ENCODE measurements at regions not wholly inside any gene's neighbourhood (a gene's known extent, or its start where the extent isn't known, plus 50 kb on each side); places are given as distances from the start of the nearest gene placed in this dataset.
"Not testable (repeated sequence)": the region's sequence is repeated elsewhere in the genome, so short reads cannot be mapped to it uniquely, and the experiment has no call there.

DNA sequence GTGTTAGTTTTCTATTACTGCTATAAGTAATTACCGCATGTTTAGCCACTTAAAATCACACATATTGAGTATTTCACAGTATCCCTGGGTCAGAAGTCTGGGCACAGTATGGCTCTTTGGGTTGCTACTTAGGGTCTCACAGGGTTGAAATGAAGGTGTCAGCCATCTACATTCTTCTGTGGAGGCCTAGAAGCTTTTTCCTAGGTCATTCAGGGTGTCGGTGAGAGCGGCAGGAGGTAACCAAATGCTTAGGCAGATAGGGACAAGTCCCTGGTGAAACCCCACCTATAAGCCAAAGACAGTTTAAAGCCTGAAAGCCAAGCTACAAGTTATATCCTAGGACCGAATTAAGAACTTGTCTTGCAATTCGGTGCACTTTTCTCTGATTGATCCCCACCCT, 856.7 kb downstream of the PCDH17 start:
- H3K27me3 ChIP-seq = no peaks in the 10 kb centered on the region
- no peak overlapping the region for H3K27ac ChIP-seq
- H3K4me2 ChIP-seq = no peak overlapping the region
- H3K36me3 ChIP-seq = no peaks in the 10 kb centered on the region
- no peak overlapping the region for H3K4me3 ChIP-seq
- no peak for TF ChIP-seq Cebpa-rat (IDR thresholded peaks at IDR 0.05)
- no peaks in the 10 kb centered on the region for H3K4me1 ChIP-seq
- H3K9ac ChIP-seq = no peak overlapping the region
- no peaks in the 10 kb centered on the region for H3K9me3 ChIP-seq (replicated peaks in 1 of 11)
- H4K20me1 ChIP-seq = no peaks in the 10 kb centered on the region

DNA sequence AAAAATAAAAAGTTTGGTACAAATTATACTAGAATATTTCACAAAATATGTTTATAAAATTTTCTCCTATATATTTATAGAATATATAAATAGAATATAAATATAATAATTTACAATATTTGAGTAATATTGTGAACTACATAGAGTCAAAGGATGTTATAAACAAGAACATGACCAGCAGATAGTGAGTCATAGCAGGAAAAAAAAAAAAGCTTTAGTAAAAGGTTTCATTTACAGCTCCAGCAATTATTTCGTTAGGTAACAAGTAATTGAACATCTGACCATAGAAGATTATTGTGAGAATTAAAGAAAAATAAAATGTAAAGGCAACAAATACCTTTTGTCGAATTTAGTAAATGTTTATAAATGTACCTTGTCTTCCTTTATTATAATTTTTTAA, 864.1 kb downstream of the PCDH17 start:
- TF ChIP-seq Cebpa-rat (IDR thresholded peaks at IDR 0.05) = no peak
- no peaks in the 10 kb centered on the region for H3K4me1 ChIP-seq
- no peaks in the 10 kb centered on the region for H4K20me1 ChIP-seq
- H3K9ac ChIP-seq = no peak overlapping the region
- H3K27ac ChIP-seq = no peak overlapping the region
- H3K4me2 ChIP-seq = no peak overlapping the region
- no peak overlapping the region for H3K4me3 ChIP-seq
- no peaks in the 10 kb centered on the region for H3K9me3 ChIP-seq (replicated peaks in 1 of 11)
- no peaks in the 10 kb centered on the region for H3K36me3 ChIP-seq
- H3K27me3 ChIP-seq = no peaks in the 10 kb centered on the region

DNA sequence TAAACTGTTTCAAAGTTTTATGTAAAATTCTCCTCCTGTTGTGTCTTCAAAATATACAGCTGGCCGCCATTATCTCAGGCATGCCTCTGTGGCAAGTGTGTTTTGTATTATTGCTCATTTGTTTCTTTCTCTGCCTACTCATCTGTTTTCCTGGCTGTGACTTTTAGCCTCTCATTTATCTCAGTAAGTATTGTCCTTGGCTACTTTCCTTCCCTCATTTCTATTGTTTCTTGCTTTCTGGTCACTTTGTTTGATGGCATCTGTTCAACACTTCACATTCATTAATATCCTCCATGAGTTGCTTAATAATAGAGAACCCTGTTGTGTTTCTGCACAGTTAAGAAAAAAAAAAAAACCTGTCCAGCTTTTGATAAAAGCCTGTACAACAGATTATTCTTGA, 869.4 kb downstream of the PCDH17 start:
- H3K36me3 ChIP-seq = no peaks in the 10 kb centered on the region
- H3K4me2 ChIP-seq = no peak overlapping the region
- H3K27ac ChIP-seq = no peak overlapping the region
- H3K27me3 ChIP-seq = no peaks in the 10 kb centered on the region
- no peak overlapping the region for H3K4me3 ChIP-seq
- H4K20me1 ChIP-seq = no peaks in the 10 kb centered on the region
- no peak overlapping the region for H3K9ac ChIP-seq
- peaks cover 5 to 19% (median 15%) of the 10 kb centered on the region in 11 experiments; a peak in 15 of 22 replicates for H3K9me3 ChIP-seq (replicated peaks in 1 of 11)
- no peak for TF ChIP-seq Cebpa-rat (IDR thresholded peaks at IDR 0.05)
- no peaks in the 10 kb centered on the region for H3K4me1 ChIP-seq

DNA sequence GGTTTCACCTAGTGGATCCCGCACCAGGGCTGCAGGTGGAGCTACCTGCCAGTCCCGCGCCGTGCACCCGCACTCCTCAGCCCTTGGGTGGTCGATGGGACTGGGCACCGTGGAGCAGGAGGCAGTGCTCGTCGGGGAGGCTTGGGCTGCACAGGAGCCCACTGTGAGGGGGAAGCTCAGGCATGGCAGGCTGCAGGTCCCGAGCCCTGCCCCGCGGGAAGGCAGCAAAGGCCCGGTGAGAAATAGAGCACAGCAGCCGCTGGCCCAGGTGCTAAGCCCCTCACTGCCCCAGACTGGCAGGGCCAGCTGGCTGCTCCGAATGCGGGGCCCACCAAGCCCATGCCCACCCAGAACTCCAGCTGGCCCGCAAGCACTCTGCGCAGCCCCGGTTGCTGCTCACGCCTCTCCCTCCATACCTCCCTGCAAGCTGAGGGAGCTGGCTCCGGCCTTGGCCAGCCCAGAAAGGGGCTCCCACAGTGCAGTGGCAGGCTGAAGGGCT, 872.7 kb downstream of the PCDH17 start:
- H4K20me1 ChIP-seq, H3K4me2 ChIP-seq, H3K4me1 ChIP-seq, H3K27ac ChIP-seq, H3K27me3 ChIP-seq, H3K4me3 ChIP-seq, H3K9ac ChIP-seq, H3K36me3 ChIP-seq: not testable (repeated sequence)
- H3K9me3 ChIP-seq (replicated peaks in 1 of 11) = peaks cover 5 to 20% (median 15%) of the 10 kb centered on the region in 11 experiments; a peak in 15 of 22 replicates

DNA sequence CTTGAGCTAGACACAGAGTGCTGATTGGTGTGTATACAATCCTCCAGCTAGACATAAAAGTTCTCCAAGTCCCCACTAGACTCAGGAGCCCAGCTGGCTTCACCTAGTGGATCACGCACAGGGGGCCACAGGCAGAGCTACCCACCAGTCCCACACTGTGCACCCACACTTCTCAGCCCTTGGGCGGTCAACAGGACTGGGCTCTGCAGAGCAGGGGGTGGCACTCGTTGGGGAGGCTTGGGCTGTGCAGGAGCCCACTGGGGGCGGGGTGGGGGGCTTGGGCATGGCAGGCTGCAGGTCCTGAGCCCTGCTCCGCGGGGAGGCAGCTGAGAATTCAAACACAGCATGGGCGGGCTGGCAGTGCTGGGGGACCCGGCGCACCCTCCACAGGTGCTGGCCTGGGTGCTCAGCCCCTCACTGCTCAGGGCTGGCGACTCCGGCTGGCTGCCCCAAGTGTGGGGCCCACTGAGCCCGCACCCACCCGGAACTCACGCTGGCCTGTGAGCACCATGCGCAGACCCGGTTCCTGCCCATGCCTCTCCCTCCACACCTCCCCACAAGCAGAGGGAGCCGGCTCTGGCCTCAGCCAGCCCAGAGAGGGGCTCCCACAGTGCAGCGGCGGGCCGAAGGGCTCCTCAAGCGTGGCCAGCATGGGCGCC, 873.8 kb downstream of the PCDH17 start:
- not testable (repeated sequence) for H3K4me2 ChIP-seq, H3K4me1 ChIP-seq, H3K36me3 ChIP-seq, H4K20me1 ChIP-seq, H3K4me3 ChIP-seq, H3K27me3 ChIP-seq, H3K27ac ChIP-seq, H3K9ac ChIP-seq
- peaks cover 5 to 20% (median 15%) of the 10 kb centered on the region in 11 experiments; a peak in 15 of 22 replicates for H3K9me3 ChIP-seq (replicated peaks in 1 of 11)

DNA sequence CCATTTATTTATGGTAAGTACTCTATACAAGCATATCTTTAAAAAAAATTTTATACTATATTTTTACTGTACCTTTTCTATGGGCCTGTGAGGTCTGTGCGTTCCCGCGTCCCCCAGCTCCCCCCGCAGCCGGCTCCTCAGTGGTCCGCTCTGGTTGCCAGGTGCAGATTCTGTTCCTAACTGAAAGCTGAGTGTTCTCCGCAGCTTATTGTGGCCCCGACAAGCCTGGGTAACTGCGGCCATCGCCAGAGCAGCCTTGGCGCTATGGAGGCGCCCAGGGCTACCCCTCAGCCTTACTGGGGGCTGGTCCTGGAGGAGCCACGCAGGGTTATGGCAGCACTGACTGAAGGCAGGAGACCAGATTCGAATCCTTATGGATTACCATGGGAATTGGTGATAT, 896.8 kb downstream of the PCDH17 start:
- H3K4me1 ChIP-seq = no peaks in the 10 kb centered on the region
- H3K9ac ChIP-seq = no peak overlapping the region
- H3K4me2 ChIP-seq = no peak overlapping the region
- no peaks in the 10 kb centered on the region for H3K27me3 ChIP-seq
- no peak for TF ChIP-seq Cebpa-rat (IDR thresholded peaks at IDR 0.05)
- H3K9me3 ChIP-seq (replicated peaks in 1 of 11) = no peaks in the 10 kb centered on the region
- no peak overlapping the region for H3K4me3 ChIP-seq
- H4K20me1 ChIP-seq = no peaks in the 10 kb centered on the region
- no peaks in the 10 kb centered on the region for H3K36me3 ChIP-seq
- no peak overlapping the region for H3K27ac ChIP-seq

DNA sequence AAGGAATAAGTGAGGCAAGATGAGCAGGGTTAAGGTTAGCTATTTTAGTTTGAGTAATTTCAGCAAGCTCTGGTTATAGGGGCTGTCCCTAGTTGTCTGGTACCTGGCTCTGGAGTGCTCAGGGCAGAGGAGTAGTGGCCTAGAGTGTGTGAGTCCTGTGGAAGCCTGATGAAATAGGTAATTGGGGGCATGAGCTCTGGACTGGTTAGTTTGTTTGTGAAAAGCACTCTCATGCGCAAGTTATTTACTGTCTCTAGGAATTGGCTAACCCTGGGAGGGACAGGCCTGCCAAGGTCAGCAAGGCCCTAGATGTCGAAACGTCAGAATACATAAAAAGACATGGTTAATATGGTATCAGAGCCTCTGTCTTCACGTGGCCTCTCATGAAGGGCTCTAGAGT, 900.1 kb downstream of the PCDH17 start:
- Histone ChIP-seq H3K4me2 (no peak overlapping the region), H3K4me3 (no peak overlapping the region)

DNA sequence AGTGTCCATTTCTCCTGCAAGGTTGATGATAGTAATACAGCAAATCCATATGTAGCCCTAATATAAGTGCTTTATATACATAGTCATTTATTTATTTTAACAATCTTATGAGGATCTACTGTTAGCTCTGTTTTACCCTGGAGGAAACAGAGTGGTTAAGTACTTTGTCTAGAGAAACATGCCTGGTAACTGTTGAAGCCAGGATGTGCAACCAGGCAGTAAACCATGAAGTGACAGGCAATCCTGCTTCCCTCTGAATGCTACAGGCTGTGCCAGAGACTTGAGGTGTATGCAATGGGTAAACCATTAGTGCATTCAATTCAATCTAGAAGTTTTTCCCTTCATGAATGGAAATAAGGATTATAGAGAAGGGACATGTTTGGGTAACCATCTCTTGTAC, 911.0 kb downstream of the PCDH17 start:
- Histone ChIP-seq H3K4me2 (peak overlapping the region in 8 of 11 experiments; percentile 11 to 53 (median 32); a peak in 12 of 22 replicates), H3K27me3 (no peaks in the 10 kb centered on the region), H3K9me3 (replicated peaks in 1 of 11) (peaks cover 0 to 8% (median 0%) of the 10 kb centered on the region in 11 experiments; a peak in 5 of 22 replicates)

More for the DNA sequence above, 900.1 kb downstream of the PCDH17 start:
- Histone ChIP-seq H4K20me1 (no peaks in the 10 kb centered on the region), H3K36me3 (no peaks in the 10 kb centered on the region), H3K4me1 (no peaks in the 10 kb centered on the region), H3K27ac (no peak overlapping the region), H3K9ac (no peak overlapping the region), H3K9me3 (replicated peaks in 1 of 11) (no peaks in the 10 kb centered on the region), H3K27me3 (no peaks in the 10 kb centered on the region)
- no peak for TF ChIP-seq Cebpa-rat (IDR thresholded peaks at IDR 0.05)

DNA sequence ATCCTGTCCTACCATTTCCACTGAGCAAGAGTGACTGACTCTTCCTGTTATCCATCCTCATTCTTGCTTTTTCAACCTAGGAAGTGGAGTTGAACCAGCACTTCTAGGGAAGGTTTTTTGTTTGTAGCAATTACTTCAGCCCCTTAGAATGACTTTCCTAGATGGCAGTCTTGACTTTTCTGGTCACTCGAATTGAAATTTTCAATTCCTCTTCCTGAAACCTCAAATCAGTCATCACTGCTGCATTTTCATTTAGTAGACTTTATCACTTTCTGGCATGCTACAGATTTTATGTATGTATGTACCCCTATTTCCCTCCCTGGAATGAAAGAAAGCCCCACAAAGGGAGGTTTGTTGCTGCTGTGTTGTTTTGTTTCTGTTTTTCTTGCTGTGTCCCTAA, 915.9 kb downstream of the PCDH17 start:
- Histone ChIP-seq H3K4me3 (no peak overlapping the region), H3K4me2 (0 out of 22 replicates have a peak overlapping the region, but pooled peaks of 1 of the 11 experiments have one; percentile 17), H3K9me3 (replicated peaks in 1 of 11) (no peaks in the 10 kb centered on the region), H3K36me3 (no peaks in the 10 kb centered on the region), H3K27ac (no peak overlapping the region), H4K20me1 (no peaks in the 10 kb centered on the region), H3K27me3 (no peaks in the 10 kb centered on the region), H3K4me1 (peaks cover 0 to 17% (median 12%) of the 10 kb centered on the region in 10 experiments; a peak in 16 of 20 replicates), H3K9ac (no peak overlapping the region)
- no peak for TF ChIP-seq Cebpa-rat (IDR thresholded peaks at IDR 0.05)

More for the DNA sequence above, 911.0 kb downstream of the PCDH17 start:
- Histone ChIP-seq H3K4me1 (peaks cover 0 to 21% (median 15%) of the 10 kb centered on the region in 10 experiments; a peak in 16 of 20 replicates), H3K4me3 (no peak overlapping the region), H4K20me1 (no peaks in the 10 kb centered on the region), H3K9ac (no peak overlapping the region), H3K27ac (no peak overlapping the region), H3K36me3 (no peaks in the 10 kb centered on the region)
- no peak for TF ChIP-seq Cebpa-rat (IDR thresholded peaks at IDR 0.05)

DNA sequence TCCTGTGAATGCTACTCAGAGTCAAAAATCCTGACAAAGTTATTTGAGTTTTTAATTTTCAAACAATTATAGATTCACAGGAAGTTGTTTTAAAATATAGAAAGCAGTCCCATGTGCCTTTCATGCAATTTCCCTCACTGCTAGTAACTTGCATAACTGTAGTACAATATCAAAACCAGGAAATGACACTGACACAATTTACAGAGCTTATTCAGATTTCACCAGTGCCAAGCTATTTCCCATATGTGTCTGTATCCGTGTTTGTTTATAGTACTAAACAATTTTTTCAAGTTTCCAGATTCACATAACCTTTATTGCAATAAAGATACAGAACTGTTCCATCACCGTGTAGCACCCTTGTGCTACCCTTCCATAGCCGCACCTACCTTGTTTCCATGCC, 934.6 kb downstream of the PCDH17 start:
- H3K36me3 ChIP-seq = no peaks in the 10 kb centered on the region
- H3K4me1 ChIP-seq = peaks cover 0 to 7% (median 0%) of the 10 kb centered on the region in 10 experiments; a peak in 2 of 20 replicates
- H3K27ac ChIP-seq = no peak overlapping the region
- no peak overlapping the region for H3K9ac ChIP-seq
- no peaks in the 10 kb centered on the region for H4K20me1 ChIP-seq
- no peaks in the 10 kb centered on the region for H3K27me3 ChIP-seq
- H3K9me3 ChIP-seq (replicated peaks in 1 of 11) = no peaks in the 10 kb centered on the region
- no peak for TF ChIP-seq Cebpa-rat (IDR thresholded peaks at IDR 0.05)
- peak overlapping the region in 2 of 11 experiments; percentile 0 to 22; a peak in 3 of 22 replicates for H3K4me2 ChIP-seq
- no peak overlapping the region for H3K4me3 ChIP-seq

Measured in BLaER1 treated with 17β-estradiol and CSF1 and Interleukin-3, amounts not matched to agents 10 nM and 100 nM (cell line).